Osteocyte (in vitro differentiated cells): ENCODE measurements at regions not wholly inside any gene's neighbourhood (a gene's known extent, or its start where the extent isn't known, plus 50 kb on each side); places are given as distances from the start of the nearest gene placed in this dataset.

Experiments used
- DNase-seq: peaks from one replicate; pipeline ENCODE4 v3.0.0; 2021; ENCODE audit warnings: mixed read lengths; ENCODE audit not compliant: unreplicated experiment; ENCODE audit errors: extremely low spot score
- H3K27ac Mint-ChIP-seq: one replicate; pipeline ENCODE4 v1.8.0; 2021; ENCODE audit warnings: mild to moderate bottlenecking, mixed read lengths; ENCODE audit not compliant: unreplicated experiment
- H3K27me3 Mint-ChIP-seq: one replicate; pipeline ENCODE4 v1.8.0; 2021; ENCODE audit warnings: mixed read lengths; ENCODE audit not compliant: unreplicated experiment
- H3K36me3 Mint-ChIP-seq: one replicate; pipeline ENCODE4 v1.8.0; 2021; ENCODE audit warnings: mixed read lengths; ENCODE audit not compliant: unreplicated experiment
- H3K4me1 Mint-ChIP-seq: one replicate; pipeline ENCODE4 v1.8.0; 2021; ENCODE audit warnings: mixed read lengths; ENCODE audit not compliant: unreplicated experiment
- H3K4me3 Mint-ChIP-seq: one replicate; pipeline ENCODE4 v1.8.0; 2021; ENCODE audit warnings: mild to moderate bottlenecking, moderate library complexity, mixed read lengths; ENCODE audit not compliant: unreplicated experiment
- H3K9me3 Mint-ChIP-seq: one replicate; pipeline ENCODE4 v1.8.0; 2021; ENCODE audit warnings: mixed read lengths; ENCODE audit not compliant: unreplicated experiment
- TF ChIP-seq, protein P1 (sequence below): fragments of 200-600 bp; sonication (generic); IDR thresholded peaks from 2 replicates; pipeline ENCODE4 v1.5.0; 2021; ENCODE audit warnings: antibody characterized with exemption, mild to moderate bottlenecking, moderate library complexity

DNA sequence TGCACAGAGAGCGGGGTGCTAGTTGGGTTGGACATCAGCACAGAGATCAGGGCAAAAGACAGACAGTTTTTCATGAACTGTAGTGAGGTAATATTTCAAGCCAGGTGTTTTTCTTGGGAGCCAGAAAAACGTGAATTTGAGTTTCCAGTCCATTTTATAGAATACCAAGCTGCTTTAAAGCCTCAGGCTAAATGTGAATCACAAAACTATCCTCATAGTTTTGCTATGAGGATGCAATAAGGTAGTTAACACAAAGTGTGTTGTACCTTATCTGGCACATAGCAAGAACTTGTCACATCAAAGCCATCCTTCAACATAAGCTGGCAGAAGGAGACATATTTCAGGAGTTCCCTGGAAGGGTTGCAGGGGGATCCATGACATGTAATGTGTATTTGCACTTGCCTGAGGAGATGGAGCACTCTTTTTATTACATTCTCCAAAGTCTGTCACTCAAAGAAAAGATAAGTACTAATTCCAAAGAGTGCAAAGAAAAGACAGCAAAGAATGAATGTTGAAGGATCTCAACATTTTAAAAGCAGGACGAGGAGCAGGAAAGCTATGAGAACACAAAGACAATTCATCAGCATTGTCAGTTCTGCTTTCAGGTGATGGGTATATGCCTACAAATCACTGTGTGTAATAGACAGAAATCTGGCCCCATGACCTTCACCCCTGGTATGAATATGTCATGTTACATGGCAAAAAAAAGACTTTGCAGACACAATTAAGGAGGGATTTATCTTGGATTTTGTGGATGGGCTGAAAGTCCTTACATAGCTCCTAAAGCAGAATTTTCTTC is 1046.4 kb downstream of the NTRK3 start:
- no peaks in the 10 kb centered on the region for H3K36me3 Mint-ChIP-seq
- H3K27ac Mint-ChIP-seq: no peak overlapping the region
- H3K27me3 Mint-ChIP-seq: no peaks in the 10 kb centered on the region
- TF ChIP-seq, protein P1, sequence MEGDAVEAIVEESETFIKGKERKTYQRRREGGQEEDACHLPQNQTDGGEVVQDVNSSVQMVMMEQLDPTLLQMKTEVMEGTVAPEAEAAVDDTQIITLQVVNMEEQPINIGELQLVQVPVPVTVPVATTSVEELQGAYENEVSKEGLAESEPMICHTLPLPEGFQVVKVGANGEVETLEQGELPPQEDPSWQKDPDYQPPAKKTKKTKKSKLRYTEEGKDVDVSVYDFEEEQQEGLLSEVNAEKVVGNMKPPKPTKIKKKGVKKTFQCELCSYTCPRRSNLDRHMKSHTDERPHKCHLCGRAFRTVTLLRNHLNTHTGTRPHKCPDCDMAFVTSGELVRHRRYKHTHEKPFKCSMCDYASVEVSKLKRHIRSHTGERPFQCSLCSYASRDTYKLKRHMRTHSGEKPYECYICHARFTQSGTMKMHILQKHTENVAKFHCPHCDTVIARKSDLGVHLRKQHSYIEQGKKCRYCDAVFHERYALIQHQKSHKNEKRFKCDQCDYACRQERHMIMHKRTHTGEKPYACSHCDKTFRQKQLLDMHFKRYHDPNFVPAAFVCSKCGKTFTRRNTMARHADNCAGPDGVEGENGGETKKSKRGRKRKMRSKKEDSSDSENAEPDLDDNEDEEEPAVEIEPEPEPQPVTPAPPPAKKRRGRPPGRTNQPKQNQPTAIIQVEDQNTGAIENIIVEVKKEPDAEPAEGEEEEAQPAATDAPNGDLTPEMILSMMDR: no peak
- H3K4me3 Mint-ChIP-seq: no peak overlapping the region
- no peak for DNase-seq
- H3K9me3 Mint-ChIP-seq: peaks cover 11% of the 10 kb centered on the region
- H3K4me1 Mint-ChIP-seq: no peaks in the 10 kb centered on the region

DNA sequence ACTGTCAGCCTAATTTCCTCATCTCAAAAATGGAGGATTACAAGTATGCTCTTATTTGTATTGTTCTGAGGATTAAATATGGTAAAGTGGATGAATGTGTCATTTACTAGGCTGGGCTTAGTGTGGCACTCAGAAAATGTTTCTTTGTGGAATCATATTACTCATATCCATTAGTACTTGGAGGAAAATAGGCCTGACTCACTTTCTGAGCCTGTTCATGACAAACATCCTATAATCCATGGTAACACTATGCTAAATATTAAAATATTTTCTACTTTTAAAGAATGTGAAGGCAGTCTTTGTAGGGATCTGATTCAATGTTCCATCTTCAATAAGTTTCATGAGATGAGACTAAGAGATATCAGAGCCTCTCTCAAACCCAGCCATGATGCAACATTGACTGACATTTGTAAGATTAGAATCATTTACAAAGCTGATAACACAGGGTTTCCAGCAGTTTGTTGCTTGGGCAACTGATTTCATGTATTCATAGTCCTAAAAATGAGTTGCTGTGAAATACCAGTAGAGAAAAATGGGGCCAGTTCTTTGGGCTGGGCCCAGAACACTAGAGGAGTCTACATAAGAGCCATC is 1048.5 kb downstream of the NTRK3 start:
- Mint-ChIP-seq H3K27me3 (no peaks in the 10 kb centered on the region), H3K4me1 (no peaks in the 10 kb centered on the region)

DNA sequence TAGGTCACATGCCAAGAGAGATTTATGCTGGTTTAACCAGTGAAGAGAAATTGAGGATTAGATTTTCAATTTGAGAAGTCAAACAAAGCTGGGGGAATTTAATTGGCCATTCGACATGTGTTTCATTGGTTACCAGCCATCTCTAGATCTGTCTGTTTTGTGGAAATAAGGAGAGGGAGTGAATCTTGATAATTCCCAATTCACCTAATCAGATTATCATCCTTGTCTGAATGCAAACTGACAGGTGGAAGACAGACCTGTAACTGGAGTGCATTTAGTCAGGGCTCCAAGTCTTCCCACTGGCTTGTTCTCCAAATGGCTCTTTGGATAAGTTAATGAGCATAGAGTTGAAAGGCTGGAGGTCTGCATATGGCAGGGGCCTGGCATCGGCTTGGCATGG is 1049.3 kb downstream of the NTRK3 start:
- no peak overlapping the region for H3K27ac Mint-ChIP-seq
- TF ChIP-seq, protein P1: no peak

More for the DNA sequence above, 1048.5 kb downstream of the NTRK3 start:
- no peak overlapping the region for H3K4me3 Mint-ChIP-seq
- no peak for DNase-seq
- no peaks in the 10 kb centered on the region for H3K36me3 Mint-ChIP-seq
- no peak overlapping the region for H3K27ac Mint-ChIP-seq
- TF ChIP-seq, protein P1: no peak
- H3K9me3 Mint-ChIP-seq: peaks cover 8% of the 10 kb centered on the region

DNA sequence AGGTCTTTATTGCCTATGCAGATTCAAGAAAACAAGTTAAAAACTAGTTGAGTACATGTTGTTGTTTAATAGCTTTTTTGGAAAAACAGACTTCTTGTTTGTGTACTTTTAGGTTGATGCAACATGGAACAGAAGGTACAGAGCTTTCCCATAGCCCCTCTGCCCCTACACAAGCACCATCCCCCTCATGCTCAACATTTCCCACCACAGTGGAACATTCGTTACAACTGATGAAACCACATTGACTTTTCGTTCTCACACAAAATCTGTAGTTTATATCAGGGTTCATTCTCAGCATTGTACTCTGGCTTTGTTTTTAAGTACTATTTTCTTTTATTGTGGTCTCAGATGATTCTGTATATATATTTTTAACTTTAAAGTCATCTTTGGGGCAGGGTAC is 1054.6 kb downstream of the NTRK3 start:
- no peaks in the 10 kb centered on the region for H3K27me3 Mint-ChIP-seq
- TF ChIP-seq, protein P1: no peak
- DNase-seq: no peak
- H3K4me3 Mint-ChIP-seq: no peak overlapping the region
- no peak overlapping the region for H3K27ac Mint-ChIP-seq
- no peaks in the 10 kb centered on the region for H3K36me3 Mint-ChIP-seq
- H3K4me1 Mint-ChIP-seq: no peaks in the 10 kb centered on the region
- H3K9me3 Mint-ChIP-seq: peaks cover 3% of the 10 kb centered on the region

More for the DNA sequence above, 1049.3 kb downstream of the NTRK3 start:
- H3K9me3 Mint-ChIP-seq: peaks cover 4% of the 10 kb centered on the region
- no peaks in the 10 kb centered on the region for H3K36me3 Mint-ChIP-seq
- H3K27me3 Mint-ChIP-seq: no peaks in the 10 kb centered on the region
- H3K4me3 Mint-ChIP-seq: no peak overlapping the region
- no peak for DNase-seq
- H3K4me1 Mint-ChIP-seq: no peaks in the 10 kb centered on the region

DNA sequence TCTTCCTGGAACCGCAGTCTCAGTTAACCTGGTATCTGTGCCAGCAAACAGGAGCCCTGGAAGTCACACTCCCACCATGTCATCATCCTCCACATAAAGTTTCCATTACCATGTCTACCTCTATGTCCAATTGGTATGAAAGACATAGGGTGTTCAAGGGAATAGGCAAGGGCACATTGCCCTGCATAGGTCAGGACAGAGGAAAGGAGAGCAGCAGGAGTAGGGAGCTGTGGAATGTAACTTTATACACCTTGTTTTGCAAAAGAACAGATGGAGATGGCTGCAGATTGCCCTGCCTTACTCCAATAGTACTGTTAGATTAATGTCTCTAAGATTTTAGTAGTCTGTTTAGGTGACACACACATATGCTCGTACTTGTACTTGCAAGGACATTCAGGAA is 1056.4 kb downstream of the NTRK3 start:
- TF ChIP-seq, protein P1: no peak
- no peak for DNase-seq
- Mint-ChIP-seq H3K27me3 (no peaks in the 10 kb centered on the region), H3K9me3 (peaks cover 3% of the 10 kb centered on the region), H3K36me3 (no peaks in the 10 kb centered on the region), H3K4me3 (no peak overlapping the region), H3K27ac (no peak overlapping the region), H3K4me1 (no peaks in the 10 kb centered on the region)
